DND-41 (cell line): ENCODE measurements at regions not wholly inside any gene's neighbourhood (a gene's known extent, or its start where the extent isn't known, plus 50 kb on each side); places are given as distances from the start of the nearest gene placed in this dataset.
"Not testable (repeated sequence)": the region's sequence is repeated elsewhere in the genome, so short reads cannot be mapped to it uniquely, and the experiment has no call there.

ENCODE experiments used
- CTCF ChIP-seq: IDR thresholded peaks from 2 replicates; pipeline ENCODE4 v1.5.1; 2012; ENCODE audit warnings: borderline replicate concordance, low read length, moderate library complexity, mild to moderate bottlenecking; ENCODE audit not compliant: poor library complexity, severe bottlenecking; ENCODE audit errors: extremely low read depth
- EZH2 ChIP-seq: IDR thresholded peaks from 3 replicates; pipeline ENCODE4 v1.6.1; 2012; ENCODE audit warnings: borderline replicate concordance, low read depth, mild to moderate bottlenecking, moderate library complexity, low read length, inconsistent platforms; ENCODE audit not compliant: severe bottlenecking

DNA sequence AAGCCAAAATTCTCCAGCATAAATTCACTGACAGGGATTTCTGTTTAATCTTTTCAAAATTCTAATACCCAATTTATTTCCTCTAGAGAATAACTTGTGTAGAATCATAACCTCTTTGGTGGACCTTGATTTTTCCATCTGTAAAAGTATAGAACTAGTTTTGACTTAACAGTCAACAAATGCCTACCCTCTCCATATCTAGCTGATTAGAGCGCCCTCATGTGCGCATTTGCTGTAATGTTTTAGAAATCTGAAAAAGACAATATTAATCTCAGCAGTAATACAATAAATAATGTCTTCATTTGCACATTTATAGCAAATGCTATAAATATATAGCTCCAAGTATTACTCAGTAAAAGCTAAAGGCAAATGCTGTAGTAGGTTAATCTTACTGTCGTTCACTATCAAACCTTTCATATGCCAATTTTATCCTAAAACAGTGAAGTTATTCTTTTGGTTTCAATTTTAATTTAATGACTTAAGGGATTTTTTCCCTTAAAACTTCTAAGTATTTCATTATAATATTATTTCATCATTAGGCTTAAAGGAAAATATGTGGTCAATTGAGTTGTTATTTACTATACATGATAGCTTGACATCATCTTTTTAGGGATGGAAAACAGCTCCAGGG lies 153.6 kb upstream of the EFCAB3 start:
- peak; percentile 10 for TF ChIP-seq CTCF
- not testable (repeated sequence) for TF ChIP-seq EZH2
